Gastroesophageal sphincter (tissue), 4 donors: ENCODE measurements at regions not wholly inside any gene's neighbourhood (a gene's known extent, or its start where the extent isn't known, plus 50 kb on each side); places are given as distances from the start of the nearest gene placed in this dataset.
A peak's percentile ranks its signal among the peaks of the same experiment; 100 is the strongest.

Source experiments
- ATAC-seq: fragments of 150-250 bp; one replicate; pipeline ENCODE4 v1.9.1; 2016; ENCODE audit warnings: mild to moderate bottlenecking, moderate library complexity
- H3K27ac ChIP-seq, 4 donors: fragments of 200-600 bp; sonication (generic) in 3 of 4; 1 replicate in 3 of 4; 2 replicates in 1 of 4; pipeline ENCODE4 v1.5.1; 2016 to 2019
- H3K27me3 ChIP-seq: fragments of 200-600 bp; sonication (generic); one replicate; pipeline ENCODE4 v1.5.1; 2019
- H3K36me3 ChIP-seq, 2 donors: fragments of 200-600 bp; sonication (generic); one replicate each; pipeline ENCODE4 v1.5.1; 2019; ENCODE audit warnings: control low read depth in 1 of 2
- H3K4me1 ChIP-seq, 3 donors: fragments of 200-600 bp; sonication (generic); 1 replicate in 2 of 3; 2 replicates in 1 of 3; pipeline ENCODE4 v1.5.1; 2016 to 2019; ENCODE audit warnings: control low read depth in 2 of 3
- H3K4me3 ChIP-seq, 2 donors: fragments of 200-600 bp; sonication (generic); one replicate each; pipeline ENCODE4 v1.5.1; 2019; ENCODE audit warnings: mild to moderate bottlenecking in 1 of 2, moderate library complexity in 1 of 2
- H3K9me3 ChIP-seq, 3 donors: fragments of 200-600 bp; sonication (generic); one replicate each; pipeline ENCODE4 v1.5.1; 2017 to 2019; ENCODE audit warnings: control low read depth in 2 of 3
- CTCF ChIP-seq, 4 experiments: fragments of 200-600 bp in 2 of 4; fragments of 450-650 bp in 2 of 4; sonication (generic) in 1 of 4; IDR thresholded peaks; one replicate each; pipeline ENCODE4 v1.5.1; 2017 to 2019; ENCODE audit warnings: antibody characterized with exemption in 4 of 4, mild to moderate bottlenecking in 2 of 4, moderate library complexity in 2 of 4
- EP300 ChIP-seq: sonication (generic); formaldehyde crosslinking; IDR thresholded peaks from one replicate; pipeline ENCODE4 v1.6.1; 2017; ENCODE audit warnings: antibody characterized with exemption, mild to moderate bottlenecking
- POLR2A ChIP-seq, 2 donors: fragments of 450-650 bp; IDR thresholded peaks; one replicate each; pipeline ENCODE4 v1.6.1; 2017; ENCODE audit warnings: antibody characterized with exemption in 2 of 2, mild to moderate bottlenecking in 2 of 2, moderate library complexity in 1 of 2
- POLR2AphosphoS5 ChIP-seq: sonication (generic); formaldehyde crosslinking; IDR thresholded peaks from one replicate; pipeline ENCODE4 v1.6.1; 2017; ENCODE audit warnings: antibody characterized with exemption
- WGBS, 2 donors: methylation state at CpG; one replicate each; pipeline ENCODE4 v1.1.5; 2018; ENCODE audit warnings: low coverage in 1 of 2; 5-methylcytosine and 5-hydroxymethylcytosine counted together

- 45 to 74% methylated on average over 4 to 5 of the region's 6 CpGs for WGBS, 2 donors
- Histone ChIP-seq H3K4me3 (no peak overlapping the region), H3K9me3 (no peaks in the 10 kb centered on the region), H3K36me3 (no peaks in the 10 kb centered on the region), H3K4me1 (peaks cover 0 to 28% (median 12%) of the 10 kb centered on the region in 3 donors), H3K27ac (peak overlapping the region in 3 of 4 donors; percentile 71 to 75 (median 74)), H3K27me3 (no peaks in the 10 kb centered on the region)
- no peak for ATAC-seq
- TF ChIP-seq POLR2A (IDR thresholded peaks at IDR 0.05): no peak
- TF ChIP-seq POLR2AphosphoS5: no peak
- TF ChIP-seq EP300: no peak
- TF ChIP-seq CTCF (IDR thresholded peaks at IDR 0.05): no peak
Observed at GRCh38 chr22:27420195-27420816, 381.2 kb downstream of the MN1 start.

- no peaks in the 10 kb centered on the region for H3K9me3 ChIP-seq
- no peaks in the 10 kb centered on the region for H3K27me3 ChIP-seq
- 8 to 60% methylated on average over 7 to 21 of the region's 27 CpGs for WGBS, 2 donors
- TF ChIP-seq POLR2AphosphoS5: peak; percentile 56
- TF ChIP-seq POLR2A (IDR thresholded peaks at IDR 0.05): no peak
- H3K4me1 ChIP-seq: peaks cover 0 to 28% (median 12%) of the 10 kb centered on the region in 3 donors
- H3K36me3 ChIP-seq: no peaks in the 10 kb centered on the region
- peak overlapping the region in 1 of 2 donors; percentile 16 for H3K4me3 ChIP-seq
- H3K27ac ChIP-seq: peak overlapping the region in 3 of 4 donors; percentile 71 to 75 (median 74)
- peak; percentile 87 for ATAC-seq
Observed at GRCh38 chr22:27420817-27421361, 380.7 kb downstream of the MN1 start.

DNA sequence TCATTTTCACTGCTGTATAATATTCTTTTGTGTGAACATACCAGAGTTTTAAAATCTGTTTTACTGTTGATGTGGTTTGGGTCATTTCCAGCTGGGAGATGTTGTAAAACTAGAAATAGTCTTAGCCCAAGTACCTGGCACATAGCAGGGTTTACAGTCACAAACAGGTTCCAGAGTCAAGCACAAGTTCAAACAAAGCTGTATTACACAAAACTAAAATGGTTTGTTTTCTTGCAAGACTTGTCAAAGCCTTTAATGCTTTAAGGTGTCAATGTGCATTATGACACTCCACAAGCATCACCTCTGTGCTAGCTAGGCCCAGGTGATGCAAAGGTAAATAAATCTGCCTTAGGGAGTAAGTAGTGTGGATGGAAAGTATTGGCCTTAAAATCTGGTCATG, 379.1 kb downstream of the MN1 start:
- peaks cover 0 to 2% (median 0%) of the 10 kb centered on the region in 3 donors for H3K9me3 ChIP-seq
- peaks cover 0 to 17% (median 12%) of the 10 kb centered on the region in 3 donors for H3K4me1 ChIP-seq
- H3K27me3 ChIP-seq: no peaks in the 10 kb centered on the region
- TF ChIP-seq POLR2A (IDR thresholded peaks at IDR 0.05) (no peak), POLR2AphosphoS5 (no peak), EP300 (no peak), CTCF (IDR thresholded peaks at IDR 0.05) (no peak)
- no peak for ATAC-seq
- no peaks in the 10 kb centered on the region for H3K36me3 ChIP-seq
- H3K27ac ChIP-seq: no peak overlapping the region
- no peak overlapping the region for H3K4me3 ChIP-seq

DNA sequence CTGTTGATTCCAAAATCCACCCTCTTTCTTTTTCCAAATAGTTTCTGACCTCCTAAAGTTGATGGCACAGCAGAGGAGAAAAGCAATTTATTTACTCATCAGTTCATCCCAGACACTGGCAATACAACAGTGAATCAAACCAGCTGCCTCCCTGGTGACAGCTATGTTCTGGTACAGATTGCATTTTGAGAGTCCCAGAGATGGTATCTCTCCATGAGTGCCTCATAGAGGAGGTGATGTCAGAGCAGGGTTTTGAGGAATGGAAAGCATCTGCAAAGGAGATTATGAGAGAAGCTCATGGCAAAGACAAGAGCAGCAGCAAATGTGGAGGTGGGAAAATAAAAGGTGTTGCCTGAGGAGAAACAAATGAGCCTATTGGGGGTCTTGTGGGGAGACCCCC, 377.2 kb downstream of the MN1 start:
- peaks cover 0 to 7% (median 0%) of the 10 kb centered on the region in 3 donors for H3K9me3 ChIP-seq
- no peak overlapping the region for H3K27ac ChIP-seq
- H3K36me3 ChIP-seq: no peaks in the 10 kb centered on the region
- ATAC-seq: no peak
- peaks cover 0 to 17% (median 12%) of the 10 kb centered on the region in 3 donors for H3K4me1 ChIP-seq
- TF ChIP-seq POLR2AphosphoS5 (no peak), CTCF (IDR thresholded peaks at IDR 0.05) (no peak), POLR2A (IDR thresholded peaks at IDR 0.05) (no peak), EP300 (no peak)
- H3K27me3 ChIP-seq: peaks cover under 1% of the 10 kb centered on the region
- H3K4me3 ChIP-seq: no peak overlapping the region

- Histone ChIP-seq H3K27me3 (peaks cover 7% of the 10 kb centered on the region), H3K9me3 (peaks cover 0 to 25% (median 0%) of the 10 kb centered on the region in 3 donors), H3K27ac (no peak overlapping the region), H3K4me1 (no peaks in the 10 kb centered on the region), H3K4me3 (no peak overlapping the region), H3K36me3 (no peaks in the 10 kb centered on the region)
- TF ChIP-seq CTCF (IDR thresholded peaks at IDR 0.05) (no peak), EP300 (no peak), POLR2A (IDR thresholded peaks at IDR 0.05) (no peak), POLR2AphosphoS5 (no peak)
- WGBS, 2 donors: 91 to 97% methylated on average over 6 to 9 of the region's 10 CpGs
- no peak for ATAC-seq
Observed at GRCh38 chr22:27429476-27429875, 372.1 kb downstream of the MN1 start.
